Neural progenitor cell (in vitro differentiated cells): ENCODE measurements at regions not wholly inside any gene's neighbourhood (a gene's known extent, or its start where the extent isn't known, plus 50 kb on each side); places are given as distances from the start of the nearest gene placed in this dataset.

Experiments
- DNase-seq: peaks from one replicate; pipeline ENCODE4 v3.0.0-alpha.2; 2016; ENCODE audit warnings: low spot score
- H2AFZ ChIP-seq: fragments of 200-600 bp; sonication (generic); replicated peaks from 2 replicates; pipeline ENCODE4 v1.6.1; 2016; ENCODE audit warnings: antibody characterized with exemption
- H3F3A ChIP-seq: fragments of 200-600 bp; sonication (generic); 2 replicates; pipeline ENCODE4 v1.6.1; 2016; ENCODE audit warnings: antibody characterized with exemption, low read depth
- H3K27ac ChIP-seq: fragments of 200-600 bp; sonication (generic); 2 replicates; pipeline ENCODE4 v1.5.1; 2016; ENCODE audit warnings: mild to moderate bottlenecking
- H3K27me3 ChIP-seq: fragments of 200-600 bp; sonication (generic); 2 replicates; pipeline ENCODE4 v1.6.1; 2016; ENCODE audit warnings: mild to moderate bottlenecking, moderate library complexity
- H3K36me3 ChIP-seq: fragments of 200-600 bp; sonication (generic); 2 replicates; pipeline ENCODE4 v1.5.1; 2016
- H3K4me1 ChIP-seq: fragments of 200-600 bp; sonication (generic); 2 replicates; pipeline ENCODE4 v1.6.1; 2016; ENCODE audit warnings: mixed run types
- H3K4me2 ChIP-seq: fragments of 200-600 bp; sonication (generic); 2 replicates; pipeline ENCODE4 v1.6.1; 2016
- H3K4me3 ChIP-seq: fragments of 200-600 bp; sonication (generic); 2 replicates; pipeline ENCODE4 v1.5.1; 2016
- H3K79me2 ChIP-seq: fragments of 200-600 bp; sonication (generic); 2 replicates; pipeline ENCODE4 v1.6.1; 2016; ENCODE audit warnings: low read depth
- H3K9ac ChIP-seq: fragments of 200-600 bp; sonication (generic); 2 replicates; pipeline ENCODE4 v1.6.1; 2016
- H3K9me3 ChIP-seq: fragments of 200-600 bp; sonication (generic); 2 replicates; pipeline ENCODE4 v1.5.1; 2016; ENCODE audit warnings: low read depth
- H4K20me1 ChIP-seq: fragments of 200-600 bp; sonication (generic); 2 replicates; pipeline ENCODE4 v1.6.1; 2016; ENCODE audit warnings: low read depth
- H3K27ac Mint-ChIP-seq: 3 replicates; pipeline ENCODE4 v1.8.0; 2021; ENCODE audit warnings: mixed read lengths
- H3K27me3 Mint-ChIP-seq: 2 replicates; pipeline ENCODE4 v1.8.0; 2022; ENCODE audit warnings: low read depth, mild to moderate bottlenecking, inconsistent platforms, moderate library complexity, mixed read lengths; ENCODE audit not compliant: insufficient read depth
- H3K36me3 Mint-ChIP-seq: 3 replicates; pipeline ENCODE4 v1.8.0; 2021; ENCODE audit warnings: mixed read lengths
- H3K4me1 Mint-ChIP-seq: 3 replicates; pipeline ENCODE4 v1.8.0; 2021; ENCODE audit warnings: mixed read lengths
- H3K4me3 Mint-ChIP-seq: 3 replicates; pipeline ENCODE4 v1.8.0; 2021; ENCODE audit warnings: mild to moderate bottlenecking, moderate library complexity, mixed read lengths
- H3K9me3 Mint-ChIP-seq: 3 replicates; pipeline ENCODE4 v1.8.0; 2020; ENCODE audit warnings: mixed read lengths
- EZH2 ChIP-seq: fragments of 200-600 bp; sonication (generic); IDR thresholded peaks from 2 replicates; pipeline ENCODE4 v1.6.1; 2017; ENCODE audit warnings: antibody characterized with exemption, mild to moderate bottlenecking, moderate library complexity
- EZH2phosphoT487 ChIP-seq: fragments of 200-600 bp; sonication (generic); IDR thresholded peaks from 2 replicates; pipeline ENCODE4 v1.6.1; 2017; ENCODE audit warnings: antibody characterized with exemption
- TF ChIP-seq, protein P1 (sequence below): fragments of 200-600 bp; sonication (generic); IDR thresholded peaks from 2 replicates; pipeline ENCODE4 v1.5.1; 2017; ENCODE audit warnings: antibody characterized with exemption, mild to moderate bottlenecking

DNA sequence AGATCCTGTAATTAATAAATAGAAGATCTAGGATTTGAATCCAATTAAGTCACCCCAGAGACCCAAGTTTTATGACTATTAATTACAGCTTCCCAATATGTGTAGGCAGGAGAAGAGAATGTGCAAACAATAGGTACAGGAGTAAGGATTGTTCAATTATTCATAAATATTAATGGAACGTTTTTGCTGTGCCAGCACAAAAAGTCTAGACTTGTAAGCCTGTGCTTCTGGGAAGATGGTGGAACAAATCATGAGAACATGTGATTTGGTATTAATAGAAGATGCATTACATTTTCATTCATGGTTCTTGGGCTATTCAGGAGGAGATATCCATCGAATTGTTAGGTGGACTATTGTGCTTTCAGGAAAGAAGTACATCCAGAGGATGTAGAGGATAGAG is 1240.9 kb downstream of the STIM2 start:
- Histone ChIP-seq H3K27ac (no peak overlapping the region), H3F3A (no peaks in the 10 kb centered on the region), H3K4me3 (no peak overlapping the region), H3K9ac (no peak overlapping the region), H3K27me3 (no peaks in the 10 kb centered on the region), H3K79me2 (no peaks in the 10 kb centered on the region), H4K20me1 (no peaks in the 10 kb centered on the region), H3K36me3 (no peaks in the 10 kb centered on the region), H2AFZ (no peak overlapping the region), H3K9me3 (no peaks in the 10 kb centered on the region), H3K4me2 (no peak overlapping the region), H3K4me1 (no peaks in the 10 kb centered on the region)
- TF ChIP-seq, protein P1, sequence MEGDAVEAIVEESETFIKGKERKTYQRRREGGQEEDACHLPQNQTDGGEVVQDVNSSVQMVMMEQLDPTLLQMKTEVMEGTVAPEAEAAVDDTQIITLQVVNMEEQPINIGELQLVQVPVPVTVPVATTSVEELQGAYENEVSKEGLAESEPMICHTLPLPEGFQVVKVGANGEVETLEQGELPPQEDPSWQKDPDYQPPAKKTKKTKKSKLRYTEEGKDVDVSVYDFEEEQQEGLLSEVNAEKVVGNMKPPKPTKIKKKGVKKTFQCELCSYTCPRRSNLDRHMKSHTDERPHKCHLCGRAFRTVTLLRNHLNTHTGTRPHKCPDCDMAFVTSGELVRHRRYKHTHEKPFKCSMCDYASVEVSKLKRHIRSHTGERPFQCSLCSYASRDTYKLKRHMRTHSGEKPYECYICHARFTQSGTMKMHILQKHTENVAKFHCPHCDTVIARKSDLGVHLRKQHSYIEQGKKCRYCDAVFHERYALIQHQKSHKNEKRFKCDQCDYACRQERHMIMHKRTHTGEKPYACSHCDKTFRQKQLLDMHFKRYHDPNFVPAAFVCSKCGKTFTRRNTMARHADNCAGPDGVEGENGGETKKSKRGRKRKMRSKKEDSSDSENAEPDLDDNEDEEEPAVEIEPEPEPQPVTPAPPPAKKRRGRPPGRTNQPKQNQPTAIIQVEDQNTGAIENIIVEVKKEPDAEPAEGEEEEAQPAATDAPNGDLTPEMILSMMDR: no peak
- TF ChIP-seq EZH2 (no peak), EZH2phosphoT487 (no peak)
- DNase-seq: no peak
- Mint-ChIP-seq H3K27me3 (no peaks in the 10 kb centered on the region), H3K4me3 (no peak overlapping the region), H3K36me3 (no peaks in the 10 kb centered on the region), H3K4me1 (no peaks in the 10 kb centered on the region), H3K27ac (no peak overlapping the region), H3K9me3 (no peaks in the 10 kb centered on the region)

DNA sequence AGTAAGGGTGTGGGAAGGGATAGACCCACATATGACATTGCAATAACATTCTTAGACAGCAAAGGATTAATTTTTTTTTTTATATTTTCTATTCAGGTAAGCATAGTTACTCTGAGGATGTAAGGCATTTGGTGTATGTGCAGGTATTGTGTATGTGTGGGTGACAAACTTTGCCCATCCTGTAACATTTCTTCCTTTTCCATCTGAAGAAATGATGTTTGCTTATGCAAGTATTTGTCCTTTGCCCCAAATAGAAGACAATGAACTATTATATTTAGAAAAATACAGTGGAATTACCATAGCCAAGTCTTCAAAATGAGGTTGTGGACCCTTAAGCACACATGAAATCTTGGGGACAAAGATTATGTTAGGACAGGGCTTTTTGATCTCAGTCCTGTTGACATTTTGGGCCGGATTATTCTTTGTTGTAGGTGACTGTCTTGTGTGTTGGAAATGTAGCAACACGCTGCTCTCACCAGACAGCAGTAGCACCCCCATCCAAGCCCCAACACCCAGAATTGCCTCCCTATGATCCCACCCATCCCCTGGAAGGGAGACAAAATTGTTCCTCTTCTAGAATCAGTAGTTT is 1244.7 kb downstream of the STIM2 start:
- Mint-ChIP-seq H3K4me1 (no peaks in the 10 kb centered on the region), H3K36me3 (no peaks in the 10 kb centered on the region), H3K27ac (no peak overlapping the region), H3K9me3 (no peaks in the 10 kb centered on the region), H3K4me3 (no peak overlapping the region), H3K27me3 (no peaks in the 10 kb centered on the region)
- DNase-seq: no peak
- Histone ChIP-seq H3K79me2 (no peaks in the 10 kb centered on the region), H3K4me1 (no peaks in the 10 kb centered on the region), H3K27me3 (no peaks in the 10 kb centered on the region), H3K9me3 (no peaks in the 10 kb centered on the region), H3K36me3 (no peaks in the 10 kb centered on the region), H3F3A (no peaks in the 10 kb centered on the region), H3K4me2 (no peak overlapping the region), H3K9ac (no peak overlapping the region), H4K20me1 (no peaks in the 10 kb centered on the region), H3K4me3 (no peak overlapping the region), H3K27ac (no peak overlapping the region), H2AFZ (no peak overlapping the region)
- no peak for TF ChIP-seq EZH2phosphoT487
- TF ChIP-seq, protein P1: no peak
- TF ChIP-seq EZH2: no peak

DNA sequence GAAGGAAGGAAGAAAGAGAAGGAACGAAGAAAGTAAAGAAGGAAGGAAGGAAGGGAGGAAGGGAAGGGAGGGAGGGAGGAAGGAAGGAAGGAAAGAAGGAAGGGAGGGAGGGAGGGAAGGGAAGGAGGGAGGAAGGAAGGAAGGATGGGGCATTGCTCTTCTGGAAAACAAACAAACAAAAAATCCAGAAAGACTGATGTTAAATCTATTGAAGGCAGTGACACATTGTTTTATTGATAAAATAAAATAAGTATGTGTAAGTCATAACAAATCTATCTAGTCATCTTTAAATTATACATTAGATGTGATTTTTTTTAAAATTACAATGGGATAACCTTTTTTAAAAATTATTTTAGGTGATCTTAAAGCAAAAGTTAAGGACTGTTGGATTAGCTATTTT is 1245.5 kb downstream of the STIM2 start:
- H2AFZ ChIP-seq: no peak overlapping the region
- no peak overlapping the region for H3K27ac ChIP-seq
- TF ChIP-seq EZH2phosphoT487 (no peak), EZH2 (no peak)
- TF ChIP-seq, protein P1: no peak
- H3K79me2 ChIP-seq: no peaks in the 10 kb centered on the region
- H3K27me3 ChIP-seq: no peaks in the 10 kb centered on the region
- no peaks in the 10 kb centered on the region for H4K20me1 ChIP-seq
- H3K9me3 ChIP-seq: no peaks in the 10 kb centered on the region
- Mint-ChIP-seq H3K27me3 (no peaks in the 10 kb centered on the region), H3K4me3 (no peak overlapping the region), H3K27ac (no peak overlapping the region), H3K9me3 (no peaks in the 10 kb centered on the region), H3K4me1 (no peaks in the 10 kb centered on the region), H3K36me3 (no peaks in the 10 kb centered on the region)
- no peaks in the 10 kb centered on the region for H3K4me1 ChIP-seq
- H3K36me3 ChIP-seq: no peaks in the 10 kb centered on the region
- no peak for DNase-seq
- H3K4me2 ChIP-seq: no peak overlapping the region
- H3K9ac ChIP-seq: no peak overlapping the region
- no peak overlapping the region for H3K4me3 ChIP-seq
- H3F3A ChIP-seq: no peaks in the 10 kb centered on the region
